ENCODE measurements at regions not wholly inside any gene's neighbourhood (a gene's known extent, or its start where the extent isn't known, plus 50 kb on each side); places are given as distances from the start of the nearest gene placed in this dataset.

GRCh38 chr6:135566311-135567068, 69.0 kb upstream of the AHI1 start:
- Histone ChIP-seq H2BK12ac (ENCODE audit: low read depth, low read length) (no peak overlapping the region), H4K20me1 (replicated peaks in 1 of 2; ENCODE audit: control insufficient read depth in 1 of 2, insufficient read depth in 2 of 2, low read length in 2 of 2) (no peaks in the 10 kb centered on the region), H2BK15ac (ENCODE audit: low read length) (no peak overlapping the region), H3K4me3 (ENCODE audit: extremely low read depth in 1 of 4, insufficient read depth in 2 of 4, low read depth in 3 of 4, low read length in 4 of 4) (no peak overlapping the region), H2BK5ac (ENCODE audit: low read depth, low read length) (no peak overlapping the region), H3K4ac (replicated peaks; ENCODE audit: insufficient read length, low read depth, low read length) (no peak overlapping the region), H3K27ac (ENCODE audit: low read depth, low read length) (no peak overlapping the region), H3K23ac (ENCODE audit: insufficient read length) (no peak overlapping the region), H2AK5ac (ENCODE audit: low read depth, low read length) (no peak overlapping the region), H3K18ac (ENCODE audit: extremely low read depth, low read length) (no peak overlapping the region), H4K91ac (replicated peaks; ENCODE audit: insufficient read length, low read length) (no peak overlapping the region), H2BK120ac (replicated peaks; ENCODE audit: low read depth, low read length) (no peak overlapping the region), H2AFZ (ENCODE audit: low read length) (peak overlapping the region; percentile 62; the same call in 1 of the 2 replicates), H3K9me3 (ENCODE audit: insufficient read depth in 2 of 2, low read depth in 1 of 2, low read length in 1 of 2) (no peaks in the 10 kb centered on the region), H2BK20ac (ENCODE audit: low read length) (no peak overlapping the region), H3K56ac (replicated peaks; ENCODE audit: insufficient read length, low read depth, low read length) (no peak overlapping the region), H4K5ac (ENCODE audit: insufficient read length, low read depth, low read length) (no peak overlapping the region), H3K4me1 (replicated peaks in 1 of 4; ENCODE audit: control insufficient read depth in 3 of 4, insufficient read depth in 4 of 4, low read length in 3 of 4) (no peaks in the 10 kb centered on the region), H3K14ac (ENCODE audit: insufficient read length) (no peak overlapping the region), H3K79me1 (ENCODE audit: low read depth, low read length) (no peaks in the 10 kb centered on the region), H4K8ac (ENCODE audit: extremely low read depth, insufficient read depth, low read length) (no peak overlapping the region), H3K79me2 (ENCODE audit: control insufficient read depth in 1 of 2, insufficient read depth in 2 of 2, low read length in 2 of 2) (no peaks in the 10 kb centered on the region), H3K23me2 (ENCODE audit: low read depth, low read length) (no peaks in the 10 kb centered on the region), H3K4me2 (ENCODE audit: insufficient read depth in 1 of 2, low read depth in 2 of 2, low read length in 2 of 2) (no peak overlapping the region), H3K36me3 (ENCODE audit: control insufficient read depth in 2 of 4, insufficient read depth in 4 of 4, low read length in 3 of 4) (no peaks in the 10 kb centered on the region), H3K9ac (replicated peaks in 1 of 4; ENCODE audit: extremely low read depth in 1 of 4, low read depth in 3 of 4, low read length in 3 of 4) (no peak overlapping the region), H3K27me3 (replicated peaks in 1 of 4; ENCODE audit: control insufficient read depth in 3 of 4, extremely low read depth in 1 of 4, insufficient read depth in 3 of 4, low read length in 3 of 4) (no peaks in the 10 kb centered on the region)
- ChIA-PET POLR2A (ENCODE audit: partially characterized antibody) (no interaction called here), CTCF (ENCODE audit: partially characterized antibody) (no interaction called here)
- FAIRE-seq (no peak), DNase-seq (ENCODE audit: low read depth in 1 of 2, low spot score in 2 of 2) (no peak)
- TF ChIP-seq BRCA1 (IDR thresholded peaks at IDR 0.05; ENCODE audit: low read depth, low read length) (no peak), TBP (IDR thresholded peaks at IDR 0.05; ENCODE audit: low read depth, low read length) (no peak), SRF (IDR thresholded peaks at IDR 0.05; ENCODE audit: low read depth, low read length) (no peak), ASH2L (IDR thresholded peaks at IDR 0.05; ENCODE audit: low read length) (no peak), SIRT6 (IDR thresholded peaks at IDR 0.05; ENCODE audit: low read length) (no peak), KDM1A (IDR thresholded peaks at IDR 0.05; ENCODE audit: borderline replicate concordance, low read length) (no peak)
- TF ChIP-seq, protein P1, sequence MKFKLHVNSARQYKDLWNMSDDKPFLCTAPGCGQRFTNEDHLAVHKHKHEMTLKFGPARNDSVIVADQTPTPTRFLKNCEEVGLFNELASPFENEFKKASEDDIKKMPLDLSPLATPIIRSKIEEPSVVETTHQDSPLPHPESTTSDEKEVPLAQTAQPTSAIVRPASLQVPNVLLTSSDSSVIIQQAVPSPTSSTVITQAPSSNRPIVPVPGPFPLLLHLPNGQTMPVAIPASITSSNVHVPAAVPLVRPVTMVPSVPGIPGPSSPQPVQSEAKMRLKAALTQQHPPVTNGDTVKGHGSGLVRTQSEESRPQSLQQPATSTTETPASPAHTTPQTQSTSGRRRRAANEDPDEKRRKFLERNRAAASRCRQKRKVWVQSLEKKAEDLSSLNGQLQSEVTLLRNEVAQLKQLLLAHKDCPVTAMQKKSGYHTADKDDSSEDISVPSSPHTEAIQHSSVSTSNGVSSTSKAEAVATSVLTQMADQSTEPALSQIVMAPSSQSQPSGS (IDR thresholded peaks at IDR 0.05; ENCODE audit: low read length), result no peak
- 89% methylated on average over 7 of the region's 7 CpGs; no CpG with 5 or more reads in 1 of the 2 experiments for WGBS, 2 experiments (ENCODE audit: extremely low coverage in 1 of 2, insufficient coverage in 1 of 2, insufficient read length in 1 of 2, insufficient replicate concordance in 2 of 2, low coverage in 1 of 2, low lambda C conversion rate in 2 of 2, missing lambda C conversion rate in 1 of 2)
